ENCODE measurements at regions not wholly inside any gene's neighbourhood (a gene's known extent, or its start where the extent isn't known, plus 50 kb on each side); places are given as distances from the start of the nearest gene placed in this dataset.
A peak's percentile ranks its signal among the peaks of the same experiment; 100 is the strongest.

DNA sequence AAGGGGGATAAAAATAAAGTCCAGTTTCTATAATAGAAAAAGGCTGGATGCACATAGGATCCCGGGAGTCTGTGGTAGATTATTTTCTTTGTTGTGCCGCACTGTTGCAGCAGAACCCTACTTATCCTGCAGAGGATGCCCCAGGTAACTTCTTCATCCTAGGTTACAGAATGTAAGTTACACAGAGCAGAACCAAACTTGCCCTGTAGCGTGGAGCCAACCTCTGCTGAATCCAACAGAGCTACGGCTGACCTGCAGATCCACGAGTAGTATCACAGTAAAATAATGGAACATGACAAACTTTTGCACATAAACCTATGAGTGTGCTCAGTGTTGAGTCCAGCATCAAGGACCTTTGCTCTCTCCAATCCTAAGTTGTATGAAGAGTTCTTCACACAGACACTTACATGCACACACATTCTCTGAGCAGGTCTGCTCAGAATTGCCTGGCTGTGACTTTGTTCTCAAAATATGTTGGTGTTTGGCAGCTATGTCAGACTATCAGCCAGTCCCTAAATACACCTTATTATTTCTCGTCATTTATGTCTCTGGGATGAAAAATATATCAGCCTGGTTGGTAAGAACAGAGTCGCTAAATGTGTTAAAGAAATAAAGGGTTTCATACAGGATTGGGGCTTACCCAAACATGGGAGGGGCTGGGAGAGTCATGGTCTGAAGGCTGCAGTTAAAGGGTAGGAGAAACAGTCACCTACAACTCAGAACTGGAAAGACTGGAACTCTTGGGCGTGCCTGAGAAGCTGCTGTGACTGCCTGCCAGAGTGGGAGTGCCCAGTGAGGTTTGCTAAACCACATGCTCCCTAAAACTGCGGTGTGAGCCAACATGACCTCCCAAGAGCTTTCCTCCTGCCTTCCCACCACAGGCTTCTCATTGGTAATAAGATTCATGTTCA, 165.1 kb upstream of the SLC24A3 start:
- no peaks in the 10 kb centered on the region for H4K20me1 ChIP-seq (ENCODE audit: insufficient read depth, low read length)
- no peaks in the 10 kb centered on the region for H3K79me2 ChIP-seq (ENCODE audit: insufficient read depth, low read length)
- H3K9me3 ChIP-seq (ENCODE audit: low read depth, low read length) = no peaks in the 10 kb centered on the region
- H3K4me1 ChIP-seq (ENCODE audit: insufficient read depth, low read length) = no peaks in the 10 kb centered on the region
- no peaks in the 10 kb centered on the region for H3K36me3 ChIP-seq (ENCODE audit: insufficient read depth, low read length)
- H2AFZ ChIP-seq (ENCODE audit: low read length) = no peak overlapping the region
- DNase-seq (ENCODE audit: insufficient read length, low spot score, missing footprints) = no peak
- no peak overlapping the region for H3K4me3 ChIP-seq (ENCODE audit: insufficient read depth, low read length)
- no peak overlapping the region for H3K4me2 ChIP-seq (ENCODE audit: insufficient read depth, low read length)
- no peak for TF ChIP-seq CTCF (IDR thresholded peaks at IDR 0.05; ENCODE audit: extremely low read depth, low read depth, low read length)
- no peak overlapping the region for H3K27ac ChIP-seq (ENCODE audit: low read depth, low read length)
- H3K27me3 ChIP-seq (ENCODE audit: insufficient read depth, low read length) = no peaks in the 10 kb centered on the region

GRCh38 chr20:19047951-19048296, 164.5 kb upstream of the SLC24A3 start:
- no peaks in the 10 kb centered on the region for H3K9me3 ChIP-seq (ENCODE audit: low read depth, low read length)
- no peaks in the 10 kb centered on the region for H3K36me3 ChIP-seq (ENCODE audit: insufficient read depth, low read length)
- H3K79me2 ChIP-seq (ENCODE audit: insufficient read depth, low read length) = no peaks in the 10 kb centered on the region
- no peaks in the 10 kb centered on the region for H3K4me1 ChIP-seq (ENCODE audit: insufficient read depth, low read length)
- H3K27me3 ChIP-seq (ENCODE audit: insufficient read depth, low read length) = no peaks in the 10 kb centered on the region
- TF ChIP-seq CTCF (IDR thresholded peaks at IDR 0.05; ENCODE audit: extremely low read depth, low read depth, low read length) = no peak
- no peak overlapping the region for H2AFZ ChIP-seq (ENCODE audit: low read length)
- H3K4me3 ChIP-seq (ENCODE audit: insufficient read depth, low read length) = no peak overlapping the region
- no peak for DNase-seq (ENCODE audit: insufficient read length, low spot score, missing footprints)
- H3K4me2 ChIP-seq (ENCODE audit: insufficient read depth, low read length) = no peak overlapping the region
- H4K20me1 ChIP-seq (ENCODE audit: insufficient read depth, low read length) = no peaks in the 10 kb centered on the region
- H3K27ac ChIP-seq (ENCODE audit: low read depth, low read length) = no peak overlapping the region

- Histone ChIP-seq H3K27ac (ENCODE audit: low read depth, low read length) (no peak overlapping the region), H3K4me2 (ENCODE audit: insufficient read depth, low read length) (no peak overlapping the region), H3K4me3 (ENCODE audit: insufficient read depth, low read length) (no peak overlapping the region), H3K27me3 (ENCODE audit: insufficient read depth, low read length) (no peaks in the 10 kb centered on the region), H2AFZ (ENCODE audit: low read length) (no peak overlapping the region), H3K79me2 (ENCODE audit: insufficient read depth, low read length) (no peaks in the 10 kb centered on the region), H3K9me3 (ENCODE audit: low read depth, low read length) (no peaks in the 10 kb centered on the region), H3K36me3 (ENCODE audit: insufficient read depth, low read length) (no peaks in the 10 kb centered on the region), H3K4me1 (ENCODE audit: insufficient read depth, low read length) (no peaks in the 10 kb centered on the region), H4K20me1 (ENCODE audit: insufficient read depth, low read length) (no peaks in the 10 kb centered on the region)
- DNase-seq (ENCODE audit: insufficient read length, low spot score, missing footprints) = no peak
- TF ChIP-seq CTCF (IDR thresholded peaks at IDR 0.05; ENCODE audit: extremely low read depth, low read depth, low read length) = no peak
These were observed 163.4 kb upstream of the SLC24A3 start for GRCh38 chr20:19048995-19049501.

GRCh38 chr20:19049514-19049913, 162.9 kb upstream of the SLC24A3 start:
- H2AFZ ChIP-seq (ENCODE audit: low read length) = no peak overlapping the region
- H3K27ac ChIP-seq (ENCODE audit: low read depth, low read length) = no peak overlapping the region
- H3K4me1 ChIP-seq (ENCODE audit: insufficient read depth, low read length) = no peaks in the 10 kb centered on the region
- H3K4me2 ChIP-seq (ENCODE audit: insufficient read depth, low read length) = no peak overlapping the region
- no peaks in the 10 kb centered on the region for H3K27me3 ChIP-seq (ENCODE audit: insufficient read depth, low read length)
- peak; percentile 14 for DNase-seq (ENCODE audit: insufficient read length, low spot score, missing footprints)
- H3K4me3 ChIP-seq (ENCODE audit: insufficient read depth, low read length) = no peak overlapping the region
- H3K9me3 ChIP-seq (ENCODE audit: low read depth, low read length) = no peaks in the 10 kb centered on the region
- H4K20me1 ChIP-seq (ENCODE audit: insufficient read depth, low read length) = no peaks in the 10 kb centered on the region
- H3K79me2 ChIP-seq (ENCODE audit: insufficient read depth, low read length) = no peaks in the 10 kb centered on the region
- TF ChIP-seq CTCF (IDR thresholded peaks at IDR 0.05; ENCODE audit: extremely low read depth, low read depth, low read length) = no peak
- no peaks in the 10 kb centered on the region for H3K36me3 ChIP-seq (ENCODE audit: insufficient read depth, low read length)
